ENCODE measurements at regions not wholly inside any gene's neighbourhood (a gene's known extent, or its start where the extent isn't known, plus 50 kb on each side); places are given as distances from the start of the nearest gene placed in this dataset.

DNA sequence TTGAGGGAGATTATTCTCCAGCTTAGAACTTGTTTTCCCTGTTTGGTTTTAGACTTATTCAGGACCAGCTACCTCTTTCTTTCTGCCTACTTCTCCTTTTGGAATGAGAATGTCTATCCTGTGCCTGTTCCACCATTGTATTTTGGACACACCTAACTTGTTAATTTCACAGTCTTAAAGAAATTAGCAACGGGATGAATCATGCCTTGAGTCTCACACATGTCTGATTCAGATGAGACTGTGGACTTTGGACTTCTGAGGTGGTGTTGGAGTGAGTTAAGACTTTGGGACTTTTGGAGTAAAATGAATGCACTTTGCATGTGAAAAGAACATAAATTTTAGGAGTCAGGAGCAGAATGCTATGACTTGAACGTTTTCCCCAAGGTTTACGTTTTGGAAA is 581.4 kb downstream of the CDH11 start:
- Histone ChIP-seq H3K18ac (ENCODE audit: low read length) (no peak overlapping the region), H3K36me3 (replicated peaks in 1 of 2; ENCODE audit: control insufficient read depth in 2 of 2, insufficient read depth in 2 of 2, low read length in 2 of 2) (no peaks in the 10 kb centered on the region), H3K27me3 (ENCODE audit: control insufficient read depth in 3 of 3, insufficient read depth in 3 of 3, low read depth in 1 of 3, low read length in 3 of 3) (no peaks in the 10 kb centered on the region), H3K4me2 (ENCODE audit: insufficient read depth, low read length, poor library complexity, severe bottlenecking) (no peak overlapping the region), H2BK12ac (ENCODE audit: low read length) (no peak overlapping the region), H3K4me1 (ENCODE audit: control insufficient read depth in 2 of 2, insufficient read depth in 1 of 2, low read depth in 1 of 2, low read length in 2 of 2) (no peaks in the 10 kb centered on the region), H3K23ac (ENCODE audit: low read depth, low read length, poor library complexity) (no peak overlapping the region), H2BK15ac (ENCODE audit: low read length) (no peak overlapping the region), H2BK120ac (ENCODE audit: low read depth, low read length) (no peak overlapping the region), H2AFZ (ENCODE audit: low read length) (no peak overlapping the region), H3K9me3 (replicated peaks in 1 of 2; ENCODE audit: control insufficient read depth in 2 of 2, insufficient read depth in 1 of 2, low read depth in 1 of 2, low read length in 2 of 2) (no peaks in the 10 kb centered on the region), H3K79me1 (ENCODE audit: low read depth, low read length) (no peaks in the 10 kb centered on the region), H3K14ac (ENCODE audit: low read length) (no peak overlapping the region), H3K9ac (ENCODE audit: low read depth, low read length, poor library complexity) (no peak overlapping the region), H2BK5ac (ENCODE audit: low read length) (no peak overlapping the region), H4K91ac (ENCODE audit: low read depth, low read length, poor library complexity) (no peak overlapping the region), H3K4me3 (ENCODE audit: low read length in 2 of 2) (no peak overlapping the region), H4K8ac (ENCODE audit: low read depth, low read length) (no peak overlapping the region), H3K4ac (ENCODE audit: low read length) (no peak overlapping the region), H2AK5ac (ENCODE audit: low read depth, low read length) (no peak overlapping the region), H3K27ac (replicated peaks; ENCODE audit: low read length) (no peak overlapping the region)
- DNase-seq (ENCODE audit: low spot score), result no peak
- no CpG with 5 or more reads among the region's 3 CpGs for WGBS, 2 donors (ENCODE audit: extremely low coverage in 2 of 2, insufficient read length in 2 of 2, insufficient replicate concordance in 1 of 2)

- Histone ChIP-seq H4K91ac (ENCODE audit: low read depth, low read length, poor library complexity) (no peak overlapping the region), H3K27ac (replicated peaks; ENCODE audit: low read length) (no peak overlapping the region), H3K27me3 (ENCODE audit: control insufficient read depth in 3 of 3, insufficient read depth in 3 of 3, low read depth in 1 of 3, low read length in 3 of 3) (no peaks in the 10 kb centered on the region), H3K4ac (ENCODE audit: low read length) (no peak overlapping the region), H2BK15ac (ENCODE audit: low read length) (no peak overlapping the region), H3K9me3 (replicated peaks in 1 of 2; ENCODE audit: control insufficient read depth in 2 of 2, insufficient read depth in 1 of 2, low read depth in 1 of 2, low read length in 2 of 2) (no peaks in the 10 kb centered on the region), H3K4me2 (ENCODE audit: insufficient read depth, low read length, poor library complexity, severe bottlenecking) (no peak overlapping the region), H3K9ac (ENCODE audit: low read depth, low read length, poor library complexity) (no peak overlapping the region), H2AK5ac (ENCODE audit: low read depth, low read length) (no peak overlapping the region), H2BK120ac (ENCODE audit: low read depth, low read length) (no peak overlapping the region), H3K4me3 (ENCODE audit: low read length in 2 of 2) (no peak overlapping the region), H3K14ac (ENCODE audit: low read length) (no peak overlapping the region), H3K36me3 (replicated peaks in 1 of 2; ENCODE audit: control insufficient read depth in 2 of 2, insufficient read depth in 2 of 2, low read length in 2 of 2) (no peaks in the 10 kb centered on the region), H3K18ac (ENCODE audit: low read length) (no peak overlapping the region), H2BK12ac (ENCODE audit: low read length) (no peak overlapping the region), H3K4me1 (ENCODE audit: control insufficient read depth in 2 of 2, insufficient read depth in 1 of 2, low read depth in 1 of 2, low read length in 2 of 2) (no peaks in the 10 kb centered on the region), H3K23ac (ENCODE audit: low read depth, low read length, poor library complexity) (no peak overlapping the region), H3K79me1 (ENCODE audit: low read depth, low read length) (no peaks in the 10 kb centered on the region), H2AFZ (ENCODE audit: low read length) (no peak overlapping the region), H4K8ac (ENCODE audit: low read depth, low read length) (no peak overlapping the region), H2BK5ac (ENCODE audit: low read length) (no peak overlapping the region)
- no CpG with 5 or more reads among the region's 4 CpGs for WGBS, 2 donors (ENCODE audit: extremely low coverage in 2 of 2, insufficient read length in 2 of 2, insufficient replicate concordance in 1 of 2)
- no peak for DNase-seq (ENCODE audit: low spot score)
These were observed 582.0 kb downstream of the CDH11 start for GRCh38 chr16:64539811-64540371.

DNA sequence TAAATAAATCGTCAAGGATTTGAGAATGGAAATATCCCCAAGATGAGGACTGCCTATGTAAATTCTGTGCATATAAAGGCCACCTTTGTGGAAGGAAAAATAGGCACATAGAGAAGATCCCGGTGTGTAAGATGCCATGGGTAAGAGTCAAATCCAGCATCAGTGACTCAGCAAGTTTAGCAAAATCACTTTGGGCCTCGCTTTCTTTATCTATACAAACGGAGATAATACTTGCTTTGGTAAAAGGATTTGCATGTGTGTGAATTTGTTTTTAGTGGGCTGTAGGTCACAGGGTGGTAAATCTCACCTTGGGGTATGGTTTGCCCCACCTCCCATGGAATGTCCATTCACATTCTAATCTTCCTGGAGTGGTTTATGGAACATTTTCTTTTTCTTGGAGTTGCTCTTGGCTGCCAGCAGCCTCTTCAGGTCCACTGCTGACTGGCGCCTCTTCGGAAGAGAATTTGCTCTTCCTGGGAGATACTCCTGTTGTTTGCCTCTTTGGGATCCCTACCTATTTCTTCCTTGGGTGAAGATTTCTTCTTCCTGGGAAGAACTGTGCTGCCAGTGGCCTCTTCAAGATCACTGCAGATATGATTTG is 587.6 kb downstream of the CDH11 start:
- Histone ChIP-seq H3K9ac (ENCODE audit: low read depth, low read length, poor library complexity) (no peak overlapping the region), H3K79me1 (ENCODE audit: low read depth, low read length) (no peaks in the 10 kb centered on the region), H3K27me3 (ENCODE audit: control insufficient read depth in 3 of 3, insufficient read depth in 3 of 3, low read depth in 1 of 3, low read length in 3 of 3) (no peaks in the 10 kb centered on the region), H2BK120ac (ENCODE audit: low read depth, low read length) (no peak overlapping the region), H3K14ac (ENCODE audit: low read length) (no peak overlapping the region), H3K27ac (replicated peaks; ENCODE audit: low read length) (no peak overlapping the region), H3K4me3 (ENCODE audit: low read length in 2 of 2) (no peak overlapping the region), H3K23ac (ENCODE audit: low read depth, low read length, poor library complexity) (no peak overlapping the region), H2AK5ac (ENCODE audit: low read depth, low read length) (no peak overlapping the region), H3K4me2 (ENCODE audit: insufficient read depth, low read length, poor library complexity, severe bottlenecking) (no peak overlapping the region), H3K36me3 (replicated peaks in 1 of 2; ENCODE audit: control insufficient read depth in 2 of 2, insufficient read depth in 2 of 2, low read length in 2 of 2) (no peaks in the 10 kb centered on the region), H3K4me1 (ENCODE audit: control insufficient read depth in 2 of 2, insufficient read depth in 1 of 2, low read depth in 1 of 2, low read length in 2 of 2) (peaks cover 0 to 5% of the 10 kb centered on the region in 2 donors), H4K8ac (ENCODE audit: low read depth, low read length) (no peak overlapping the region), H2BK12ac (ENCODE audit: low read length) (no peak overlapping the region), H3K9me3 (replicated peaks in 1 of 2; ENCODE audit: control insufficient read depth in 2 of 2, insufficient read depth in 1 of 2, low read depth in 1 of 2, low read length in 2 of 2) (no peaks in the 10 kb centered on the region), H2AFZ (ENCODE audit: low read length) (no peak overlapping the region), H4K91ac (ENCODE audit: low read depth, low read length, poor library complexity) (no peak overlapping the region), H3K4ac (ENCODE audit: low read length) (no peak overlapping the region), H2BK15ac (ENCODE audit: low read length) (no peak overlapping the region), H3K18ac (ENCODE audit: low read length) (no peak overlapping the region), H2BK5ac (ENCODE audit: low read length) (no peak overlapping the region)
- DNase-seq (ENCODE audit: low spot score), result no peak
- no CpG with 5 or more reads among the region's 6 CpGs for WGBS, 2 donors (ENCODE audit: extremely low coverage in 2 of 2, insufficient read length in 2 of 2, insufficient replicate concordance in 1 of 2)

DNA sequence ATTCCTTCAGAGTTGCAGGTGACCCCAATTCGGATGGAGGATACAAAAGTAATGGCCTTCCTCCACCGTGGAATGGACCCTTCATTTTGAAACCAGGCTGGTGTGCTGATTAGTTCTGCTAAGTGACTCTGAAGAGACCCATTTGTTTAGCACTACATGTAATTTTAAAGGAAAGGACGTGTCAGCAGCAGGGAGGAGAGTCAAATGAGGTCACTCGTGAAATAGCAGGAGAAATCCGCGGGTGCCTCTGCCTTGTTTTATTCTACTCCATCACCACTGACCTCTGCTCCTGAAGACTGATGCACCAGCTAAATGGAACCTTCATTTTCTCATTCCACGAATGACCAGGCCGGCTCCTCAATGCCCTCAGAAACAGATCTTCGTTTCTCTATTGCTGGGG is 589.2 kb downstream of the CDH11 start:
- Histone ChIP-seq H2BK5ac (ENCODE audit: low read length) (no peak overlapping the region), H4K8ac (ENCODE audit: low read depth, low read length) (no peak overlapping the region), H2AFZ (ENCODE audit: low read length) (no peak overlapping the region), H3K27ac (replicated peaks; ENCODE audit: low read length) (no peak overlapping the region), H3K9me3 (replicated peaks in 1 of 2; ENCODE audit: control insufficient read depth in 2 of 2, insufficient read depth in 1 of 2, low read depth in 1 of 2, low read length in 2 of 2) (no peaks in the 10 kb centered on the region), H3K36me3 (replicated peaks in 1 of 2; ENCODE audit: control insufficient read depth in 2 of 2, insufficient read depth in 2 of 2, low read length in 2 of 2) (no peaks in the 10 kb centered on the region), H2BK120ac (ENCODE audit: low read depth, low read length) (no peak overlapping the region), H2BK15ac (ENCODE audit: low read length) (no peak overlapping the region), H2AK5ac (ENCODE audit: low read depth, low read length) (no peak overlapping the region), H3K4ac (ENCODE audit: low read length) (no peak overlapping the region), H3K27me3 (ENCODE audit: control insufficient read depth in 3 of 3, insufficient read depth in 3 of 3, low read depth in 1 of 3, low read length in 3 of 3) (no peaks in the 10 kb centered on the region), H3K79me1 (ENCODE audit: low read depth, low read length) (no peaks in the 10 kb centered on the region), H3K4me1 (ENCODE audit: control insufficient read depth in 2 of 2, insufficient read depth in 1 of 2, low read depth in 1 of 2, low read length in 2 of 2) (peaks cover 0 to 5% of the 10 kb centered on the region in 2 donors), H4K91ac (ENCODE audit: low read depth, low read length, poor library complexity) (no peak overlapping the region), H3K4me3 (ENCODE audit: low read length in 2 of 2) (no peak overlapping the region), H3K14ac (ENCODE audit: low read length) (no peak overlapping the region), H3K9ac (ENCODE audit: low read depth, low read length, poor library complexity) (no peak overlapping the region), H3K18ac (ENCODE audit: low read length) (no peak overlapping the region), H3K4me2 (ENCODE audit: insufficient read depth, low read length, poor library complexity, severe bottlenecking) (no peak overlapping the region), H3K23ac (ENCODE audit: low read depth, low read length, poor library complexity) (no peak overlapping the region), H2BK12ac (ENCODE audit: low read length) (no peak overlapping the region)
- no peak for DNase-seq (ENCODE audit: low spot score)
- no CpG with 5 or more reads among the region's 9 CpGs for WGBS, 2 donors (ENCODE audit: extremely low coverage in 2 of 2, insufficient read length in 2 of 2, insufficient replicate concordance in 1 of 2)
